ENCODE measurements at regions not wholly inside any gene's neighbourhood (a gene's known extent, or its start where the extent isn't known, plus 50 kb on each side); places are given as distances from the start of the nearest gene placed in this dataset.

GRCh38 chr14:87784386-87784785 is 208.6 kb downstream of the GALC start:
- Histone ChIP-seq H3K9me3 (replicated peaks; ENCODE audit: control insufficient read depth, insufficient read depth, low read length) (no peaks in the 10 kb centered on the region), H3K4me3 (replicated peaks in 1 of 3; ENCODE audit: insufficient read depth in 1 of 3, low read depth in 1 of 3, low read length in 3 of 3) (no peak overlapping the region), H3K27ac (ENCODE audit: insufficient read depth, low read depth, low read length) (no peak overlapping the region), H3K9me1 (replicated peaks; ENCODE audit: control insufficient read depth, extremely low read depth, insufficient read depth, low read length) (no peaks in the 10 kb centered on the region), H3K79me2 (ENCODE audit: control insufficient read depth, insufficient read depth, low read length) (no peaks in the 10 kb centered on the region), H3K27me3 (ENCODE audit: control insufficient read depth in 2 of 2, insufficient read depth in 2 of 2, low read length in 2 of 2) (no peaks in the 10 kb centered on the region), H2AFZ (ENCODE audit: low read depth, low read length) (no peak overlapping the region), H3K9ac (replicated peaks; ENCODE audit: extremely low read depth, insufficient read depth, low read length) (no peak overlapping the region), H3K4me1 (ENCODE audit: control insufficient read depth, extremely low read depth, insufficient read depth, low read length) (no peaks in the 10 kb centered on the region), H4K20me1 (replicated peaks; ENCODE audit: control insufficient read depth, extremely low read depth, insufficient read depth, low read length) (no peaks in the 10 kb centered on the region), H3K4me2 (ENCODE audit: insufficient read depth, low read length) (no peak overlapping the region), H3K36me3 (ENCODE audit: control insufficient read depth in 2 of 2, extremely low read depth in 1 of 2, insufficient read depth in 2 of 2, low read length in 2 of 2) (no peaks in the 10 kb centered on the region)
- no peak for DNase-seq (ENCODE audit: low read depth, low spot score)
- ChIA-PET POLR2A (no interaction called here), CTCF (no interaction called here)
- FAIRE-seq, result no peak
- dilution Hi-C loops (cut with MboI; ENCODE audit: extremely low pct_ligation_motif_present, low sequenced_read_pairs) (no loop called here), intact Hi-C loops (cut with micrococcal nuclease) (no loop called here)
- BruUV-seq (replicated peaks), result no TSS peak
- TF ChIP-seq POLR2AphosphoS5 (IDR thresholded peaks at IDR 0.05; ENCODE audit: insufficient read depth, low read depth, low read length) (no peak), FOS (IDR thresholded peaks at IDR 0.05; ENCODE audit: borderline replicate concordance, insufficient read depth, low read length) (no peak)

GRCh38 chr14:87783071-87783470 is 209.9 kb downstream of the GALC start:
- no peak overlapping the region for H2AFZ ChIP-seq (ENCODE audit: low read depth, low read length)
- TF ChIP-seq GATA2 (IDR thresholded peaks at IDR 0.05; ENCODE audit: insufficient read depth, insufficient read length, low read depth, low read length), result no peak
- TF ChIP-seq FOS (IDR thresholded peaks at IDR 0.05; ENCODE audit: borderline replicate concordance, insufficient read depth, low read length), result no peak
- no peak for TF ChIP-seq MYC (IDR thresholded peaks at IDR 0.05; ENCODE audit: low read depth, low read length)
- TF ChIP-seq CTCF (IDR thresholded peaks at IDR 0.05; ENCODE audit: extremely low read depth in 1 of 2, insufficient read depth in 1 of 2, low read depth in 1 of 2, low read length in 2 of 2), result no peak
- no peak for TF ChIP-seq MAX (IDR thresholded peaks at IDR 0.05; ENCODE audit: insufficient read depth, insufficient read length)
- no peak for TF ChIP-seq POLR2A (IDR thresholded peaks at IDR 0.05; ENCODE audit: low read depth, low read length)
- no peak for TF ChIP-seq POLR2AphosphoS5 (IDR thresholded peaks at IDR 0.05; ENCODE audit: insufficient read depth, low read depth, low read length)
- TF ChIP-seq JUN (IDR thresholded peaks at IDR 0.05; ENCODE audit: borderline replicate concordance, insufficient read depth, insufficient read length, low read depth), result no peak
- no peak for TF ChIP-seq EZH2 (IDR thresholded peaks at IDR 0.05; ENCODE audit: borderline replicate concordance, low read depth, low read length, severe bottlenecking)
- BruUV-seq (replicated peaks), result no TSS peak

More at GRCh38 chr14:87783071-87783470, 209.9 kb downstream of the GALC start:
- no peak overlapping the region for H3K4me3 ChIP-seq (replicated peaks in 1 of 3; ENCODE audit: insufficient read depth in 1 of 3, low read depth in 1 of 3, low read length in 3 of 3)
- no peak overlapping the region for H3K4me2 ChIP-seq (ENCODE audit: insufficient read depth, low read length)
- H3K79me2 ChIP-seq (ENCODE audit: control insufficient read depth, insufficient read depth, low read length), result no peaks in the 10 kb centered on the region
- no peak overlapping the region for H3K9ac ChIP-seq (replicated peaks; ENCODE audit: extremely low read depth, insufficient read depth, low read length)
- no peaks in the 10 kb centered on the region for H4K20me1 ChIP-seq (replicated peaks; ENCODE audit: control insufficient read depth, extremely low read depth, insufficient read depth, low read length)
- no peaks in the 10 kb centered on the region for H3K36me3 ChIP-seq (ENCODE audit: control insufficient read depth in 2 of 2, extremely low read depth in 1 of 2, insufficient read depth in 2 of 2, low read length in 2 of 2)
- CTCF ChIA-PET, result no interaction called here
- dilution Hi-C loops (cut with MboI; ENCODE audit: extremely low pct_ligation_motif_present, low sequenced_read_pairs) (no loop called here), intact Hi-C loops (cut with micrococcal nuclease) (no loop called here)
- H3K27me3 ChIP-seq (ENCODE audit: control insufficient read depth in 2 of 2, insufficient read depth in 2 of 2, low read length in 2 of 2), result no peaks in the 10 kb centered on the region
- POLR2A ChIA-PET, result no interaction called here
- DNase-seq (ENCODE audit: low read depth, low spot score) (no peak), FAIRE-seq (no peak)
- H3K9me1 ChIP-seq (replicated peaks; ENCODE audit: control insufficient read depth, extremely low read depth, insufficient read depth, low read length), result no peaks in the 10 kb centered on the region
- no peak overlapping the region for H3K27ac ChIP-seq (ENCODE audit: insufficient read depth, low read depth, low read length)
- no peaks in the 10 kb centered on the region for H3K9me3 ChIP-seq (replicated peaks; ENCODE audit: control insufficient read depth, insufficient read depth, low read length)
- H3K4me1 ChIP-seq (ENCODE audit: control insufficient read depth, extremely low read depth, insufficient read depth, low read length), result no peaks in the 10 kb centered on the region
